Fibroblast of skin of left biceps (primary cell): ENCODE measurements at regions not wholly inside any gene's neighbourhood (a gene's known extent, or its start where the extent isn't known, plus 50 kb on each side); places are given as distances from the start of the nearest gene placed in this dataset.
"Not testable (repeated sequence)": the region's sequence is repeated elsewhere in the genome, so short reads cannot be mapped to it uniquely, and the experiment has no call there.

ENCODE experiments used
- DNase-seq, 2 experiments: peaks; one replicate each; pipeline ENCODE4 v3.0.0-alpha.2; 2013; ENCODE audit warnings: low read depth in 2 of 2

- no peak for DNase-seq
These were observed 772.7 kb downstream of the SEMA5A start for GRCh38 chr5:8773046-8773615.

GRCh38 chr5:8784692-8785091 is 761.2 kb downstream of the SEMA5A start:
- no peak for DNase-seq

GRCh38 chr5:8788246-8788645 is 757.6 kb downstream of the SEMA5A start:
- DNase-seq = no peak

GRCh38 chr5:8805653-8806052 is 740.2 kb downstream of the SEMA5A start:
- DNase-seq = no peak

GRCh38 chr5:8807636-8808035 is 738.2 kb downstream of the SEMA5A start:
- no peak for DNase-seq

GRCh38 chr5:8811581-8811980 is 734.3 kb downstream of the SEMA5A start:
- no peak for DNase-seq

GRCh38 chr5:8813180-8813579 is 732.7 kb downstream of the SEMA5A start:
- DNase-seq = no peak

- DNase-seq = no peak
These were observed 731.8 kb downstream of the SEMA5A start for GRCh38 chr5:8814105-8814504.

GRCh38 chr5:8824371-8824770 is 721.5 kb downstream of the SEMA5A start:
- no peak for DNase-seq

- no peak for DNase-seq
These were observed 720.6 kb downstream of the SEMA5A start for GRCh38 chr5:8825139-8825757.

- no peak for DNase-seq
These were observed 719.4 kb downstream of the SEMA5A start for GRCh38 chr5:8826508-8826907.

- DNase-seq = no peak
These were observed 718.2 kb downstream of the SEMA5A start for GRCh38 chr5:8827696-8828095.

GRCh38 chr5:8828596-8829322 is 717.1 kb downstream of the SEMA5A start:
- DNase-seq = no peak

- DNase-seq = peak; percentile 92 to 95
These were observed 716.4 kb downstream of the SEMA5A start for GRCh38 chr5:8829323-8830029.

- DNase-seq = no peak
These were observed 714.6 kb downstream of the SEMA5A start for GRCh38 chr5:8831251-8831650.

GRCh38 chr5:8831854-8832253 is 714.0 kb downstream of the SEMA5A start:
- DNase-seq = no peak

- DNase-seq = no peak
These were observed 706.4 kb downstream of the SEMA5A start for GRCh38 chr5:8839361-8840055.

- DNase-seq = no peak
These were observed 705.6 kb downstream of the SEMA5A start for GRCh38 chr5:8840237-8840636.

- DNase-seq = not testable (repeated sequence)
These were observed 705.1 kb downstream of the SEMA5A start for GRCh38 chr5:8840746-8841145.

- no peak for DNase-seq
These were observed 702.8 kb downstream of the SEMA5A start for GRCh38 chr5:8842971-8843551.

- peak; percentile 47 to 49 for DNase-seq
These were observed 702.1 kb downstream of the SEMA5A start for GRCh38 chr5:8843771-8844170.

GRCh38 chr5:8844206-8844605 is 701.7 kb downstream of the SEMA5A start:
- DNase-seq = no peak
